H9 (cell line): ENCODE measurements at regions not wholly inside any gene's neighbourhood (a gene's known extent, or its start where the extent isn't known, plus 50 kb on each side); places are given as distances from the start of the nearest gene placed in this dataset.

Experiments used
- DNase-seq: peaks from one replicate; pipeline ENCODE4 v3.0.0-alpha.2; 2017
- H2AFZ ChIP-seq: one replicate; pipeline ENCODE4 v1.6.1; 2013; ENCODE audit warnings: mild to moderate bottlenecking, low read length, control low read depth, moderate library complexity
- H2AK5ac ChIP-seq: 2 replicates; pipeline ENCODE4 v1.6.1; 2013; ENCODE audit warnings: low read length, control low read depth, mixed read lengths; ENCODE audit not compliant: insufficient read length
- H2BK120ac ChIP-seq: one replicate; pipeline ENCODE4 v1.6.1; 2013; ENCODE audit warnings: low read depth, mild to moderate bottlenecking, low read length, control low read depth, inconsistent platforms; ENCODE audit not compliant: poor library complexity, severe bottlenecking
- H2BK12ac ChIP-seq: 2 replicates; pipeline ENCODE4 v1.6.1; 2013; ENCODE audit warnings: low read length, control low read depth, mixed read lengths, low read depth; ENCODE audit not compliant: insufficient read length
- H2BK15ac ChIP-seq: 2 replicates; pipeline ENCODE4 v1.6.1; 2013; ENCODE audit warnings: low read depth, low read length, control low read depth
- H2BK20ac ChIP-seq: one replicate; pipeline ENCODE4 v1.6.1; 2013; ENCODE audit warnings: low read depth, mild to moderate bottlenecking, low read length, control low read depth, inconsistent platforms; ENCODE audit not compliant: poor library complexity, severe bottlenecking
- H2BK5ac ChIP-seq: 2 replicates; pipeline ENCODE4 v1.6.1; 2013; ENCODE audit warnings: low read length, control low read depth, mixed read lengths; ENCODE audit not compliant: insufficient read length
- H3K14ac ChIP-seq: 2 replicates; pipeline ENCODE4 v1.6.1; 2013; ENCODE audit warnings: low read length, control low read depth; ENCODE audit not compliant: insufficient read depth
- H3K18ac ChIP-seq: 2 replicates; pipeline ENCODE4 v1.6.1; 2013; ENCODE audit warnings: low read depth, mild to moderate bottlenecking, mixed read lengths, low read length, control low read depth; ENCODE audit not compliant: insufficient read length
- H3K23ac ChIP-seq: 2 replicates; pipeline ENCODE4 v1.6.1; 2013; ENCODE audit warnings: low read length, control low read depth, mixed read lengths, low read depth; ENCODE audit not compliant: insufficient read length
- H3K23me2 ChIP-seq: 2 replicates; pipeline ENCODE4 v1.6.1; 2013; ENCODE audit warnings: low read depth, mild to moderate bottlenecking, mixed read lengths, low read length, control low read depth; ENCODE audit not compliant: insufficient read length, poor library complexity, severe bottlenecking
- H3K27ac ChIP-seq: 2 replicates; pipeline ENCODE4 v1.5.1; 2013; ENCODE audit warnings: low read length, control low read depth, mixed read lengths, low read depth; ENCODE audit not compliant: insufficient read length
- H3K27me3 ChIP-seq: 2 replicates; pipeline ENCODE4 v1.6.1; 2013; ENCODE audit warnings: low read length, control low read depth, inconsistent platforms; ENCODE audit not compliant: insufficient read depth
- H3K4ac ChIP-seq: 2 replicates; pipeline ENCODE4 v1.6.1; 2013; ENCODE audit warnings: low read depth, mild to moderate bottlenecking, control low read depth, inconsistent platforms, low read length, moderate library complexity
- H3K4me1 ChIP-seq: 2 replicates; pipeline ENCODE4 v1.6.1; 2013; ENCODE audit warnings: low read length, control low read depth, inconsistent platforms; ENCODE audit not compliant: insufficient read depth
- H3K4me2 ChIP-seq: 2 replicates; pipeline ENCODE4 v1.6.1; 2013; ENCODE audit warnings: low read length, control low read depth, mixed read lengths; ENCODE audit not compliant: insufficient read length, insufficient read depth
- H3K56ac ChIP-seq: 2 replicates; pipeline ENCODE4 v1.6.1; 2013; ENCODE audit warnings: low read depth, mild to moderate bottlenecking, mixed read lengths, low read length, control low read depth; ENCODE audit not compliant: insufficient read length
- H3K79me1 ChIP-seq: 2 replicates; pipeline ENCODE4 v1.6.1; 2013; ENCODE audit warnings: low read depth, mild to moderate bottlenecking, moderate library complexity, low read length, control low read depth, inconsistent platforms; ENCODE audit not compliant: insufficient read depth, poor library complexity, severe bottlenecking
- H3K79me2 ChIP-seq: 2 replicates; pipeline ENCODE4 v1.6.1; 2013; ENCODE audit warnings: low read length, control low read depth, inconsistent platforms; ENCODE audit not compliant: insufficient read depth
- H3K9ac ChIP-seq: 2 replicates; pipeline ENCODE4 v1.6.1; 2013; ENCODE audit warnings: low read length, control low read depth, mixed read lengths; ENCODE audit not compliant: insufficient read length; ENCODE audit errors: extremely low read depth
- H3K9me3 ChIP-seq: one replicate; pipeline ENCODE4 v1.6.1; 2013; ENCODE audit warnings: low read depth, low read length, inconsistent platforms; ENCODE audit not compliant: control insufficient read depth
- H3T11ph ChIP-seq: one replicate; pipeline ENCODE4 v1.6.1; 2013; ENCODE audit warnings: mild to moderate bottlenecking, low read length, control low read depth, inconsistent platforms
- H4K20me1 ChIP-seq: one replicate; pipeline ENCODE4 v1.6.1; 2013; ENCODE audit not compliant: control insufficient read depth, insufficient read length, insufficient read depth
- H4K5ac ChIP-seq: 2 replicates; pipeline ENCODE4 v1.6.1; 2013; ENCODE audit warnings: low read depth, mild to moderate bottlenecking, mixed read lengths, low read length, control low read depth; ENCODE audit not compliant: insufficient read length
- H4K8ac ChIP-seq: replicated peaks from 2 replicates; pipeline ENCODE4 v1.6.1; 2013; ENCODE audit warnings: low read length, control low read depth, mixed read lengths, low read depth; ENCODE audit not compliant: insufficient read length
- H4K91ac ChIP-seq: 2 replicates; pipeline ENCODE4 v1.6.1; 2013; ENCODE audit warnings: low read depth, mild to moderate bottlenecking, moderate library complexity, mixed read lengths, low read length, control low read depth; ENCODE audit not compliant: insufficient read length
- H3K27ac Mint-ChIP-seq, 3 experiments: 2 replicates in 2 of 3; 3 replicates in 1 of 3; pipeline ENCODE4 v1.8.0; 2020 to 2021; ENCODE audit warnings: mixed read lengths in 3 of 3, mild to moderate bottlenecking in 1 of 3, moderate library complexity in 1 of 3
- H3K27me3 Mint-ChIP-seq: 2 replicates; pipeline ENCODE4 v1.8.0; 2021; ENCODE audit warnings: low read depth, mild to moderate bottlenecking, moderate library complexity, mixed read lengths
- H3K36me3 Mint-ChIP-seq, 3 experiments: 2 replicates in 2 of 3; 3 replicates in 1 of 3; pipeline ENCODE4 v1.8.0; 2020 to 2021; ENCODE audit warnings: low read depth in 3 of 3, mixed read lengths in 3 of 3; ENCODE audit not compliant: insufficient read depth in 1 of 3
- H3K4me1 Mint-ChIP-seq, 2 experiments: 2 replicates each; pipeline ENCODE4 v1.8.0; 2020; ENCODE audit warnings: mixed read lengths in 2 of 2
- H3K4me3 Mint-ChIP-seq, 2 experiments: 2 replicates in 1 of 2; 3 replicates in 1 of 2; pipeline ENCODE4 v1.8.0; 2020 to 2021; ENCODE audit warnings: mild to moderate bottlenecking in 2 of 2, mixed read lengths in 2 of 2, moderate library complexity in 1 of 2
- H3K9me3 Mint-ChIP-seq, 2 experiments: 2 replicates in 1 of 2; 3 replicates in 1 of 2; pipeline ENCODE4 v1.8.0; 2020; ENCODE audit warnings: mild to moderate bottlenecking in 2 of 2, mixed read lengths in 2 of 2, moderate library complexity in 1 of 2
- WGBS: extraction: QIAGEN DNeasy Blood & Tissue Kit; methylation state at CpG from one replicate; pipeline ENCODE4 v1.1.7; 2013; ENCODE audit warnings: missing lambda C conversion rate, low lambda C conversion rate, mixed read lengths; ENCODE audit not compliant: insufficient read length; ENCODE audit errors: extremely low coverage; 5-methylcytosine and 5-hydroxymethylcytosine counted together
- TF ChIP-seq, protein P1 (sequence below): fragments of 200-600 bp; sonication (generic); conservative IDR thresholded peaks from 3 replicates; pipeline ENCODE4 v1.8.0; 2021; ENCODE audit warnings: antibody characterized with exemption, mild to moderate bottlenecking

DNA sequence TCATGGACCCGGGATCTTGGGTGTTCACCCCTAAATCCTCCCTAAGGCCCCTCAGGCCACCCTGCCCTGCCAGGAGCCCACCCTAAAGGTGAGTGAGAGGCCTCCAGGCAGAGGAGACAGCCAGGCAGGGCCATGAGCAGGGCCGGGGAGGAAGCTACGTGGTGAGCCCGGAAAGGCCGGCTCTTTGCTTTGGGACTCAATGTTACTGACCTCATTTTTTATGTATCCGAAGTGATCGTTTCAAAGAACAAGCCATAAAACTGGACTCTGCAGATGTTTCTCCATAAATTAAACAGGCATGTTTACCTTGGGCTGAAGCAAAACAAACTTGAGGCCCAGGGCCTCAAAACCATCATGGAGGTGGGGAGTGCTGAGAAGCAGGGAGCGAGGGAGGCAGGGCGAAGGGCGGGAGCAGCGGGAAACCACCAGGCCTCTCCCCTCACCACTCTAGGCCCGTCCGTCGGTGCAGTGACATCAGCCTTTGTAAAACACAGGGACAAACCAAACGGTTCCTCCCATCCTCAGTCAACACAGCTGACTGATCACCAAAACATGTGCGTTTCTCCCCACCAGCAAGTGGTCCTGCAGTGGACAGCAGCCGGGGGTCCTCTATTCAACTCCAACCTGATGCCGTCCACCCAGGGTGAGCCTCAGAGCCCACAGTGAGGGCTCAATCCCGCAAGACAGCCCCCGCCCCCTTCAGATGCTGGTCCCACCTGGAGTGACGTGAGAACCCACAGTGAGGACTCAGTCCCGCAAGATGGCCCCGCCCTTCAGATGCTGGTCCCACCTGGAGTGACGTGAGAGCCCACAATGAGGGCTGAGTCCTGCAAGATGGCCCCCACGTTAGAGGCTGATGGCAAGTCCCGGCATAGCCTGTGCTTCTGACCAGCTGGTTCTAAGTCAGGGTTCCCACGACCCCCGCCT, 102.9 kb upstream of the LRPAP1 start:
- Mint-ChIP-seq H3K4me1 (peaks cover 0 to 6% of the 10 kb centered on the region in 2 experiments; a peak in 2 of 4 replicates), H3K27me3 (peaks cover 34% of the 10 kb centered on the region), H3K4me3 (no peak overlapping the region), H3K27ac (no peak overlapping the region), H3K9me3 (peaks cover 13 to 15% of the 10 kb centered on the region in 2 experiments), H3K36me3 (peaks cover 0 to 7% (median 4%) of the 10 kb centered on the region in 3 experiments; a peak in 4 of 7 replicates)
- no peak overlapping the region for H2AFZ ChIP-seq
- H2AK5ac ChIP-seq, result no peak overlapping the region
- H2BK5ac ChIP-seq, result no peak overlapping the region
- no peak for DNase-seq
- no peaks in the 10 kb centered on the region for H3K9me3 ChIP-seq
- no peaks in the 10 kb centered on the region for H3K79me2 ChIP-seq
- H2BK20ac ChIP-seq, result no peak overlapping the region
- no peak overlapping the region for H3T11ph ChIP-seq
- no peak overlapping the region for H3K9ac ChIP-seq
- no peaks in the 10 kb centered on the region for H3K79me1 ChIP-seq
- no peaks in the 10 kb centered on the region for H3K4me1 ChIP-seq
- H3K27ac ChIP-seq, result no peak overlapping the region
- H3K23me2 ChIP-seq, result no peaks in the 10 kb centered on the region
- H3K56ac ChIP-seq, result no peak overlapping the region
- H3K14ac ChIP-seq, result no peak overlapping the region
- WGBS, result no CpG with 5 or more reads among the region's 28 CpGs
- H2BK12ac ChIP-seq, result no peak overlapping the region
- H3K23ac ChIP-seq, result no peak overlapping the region
- TF ChIP-seq, protein P1, sequence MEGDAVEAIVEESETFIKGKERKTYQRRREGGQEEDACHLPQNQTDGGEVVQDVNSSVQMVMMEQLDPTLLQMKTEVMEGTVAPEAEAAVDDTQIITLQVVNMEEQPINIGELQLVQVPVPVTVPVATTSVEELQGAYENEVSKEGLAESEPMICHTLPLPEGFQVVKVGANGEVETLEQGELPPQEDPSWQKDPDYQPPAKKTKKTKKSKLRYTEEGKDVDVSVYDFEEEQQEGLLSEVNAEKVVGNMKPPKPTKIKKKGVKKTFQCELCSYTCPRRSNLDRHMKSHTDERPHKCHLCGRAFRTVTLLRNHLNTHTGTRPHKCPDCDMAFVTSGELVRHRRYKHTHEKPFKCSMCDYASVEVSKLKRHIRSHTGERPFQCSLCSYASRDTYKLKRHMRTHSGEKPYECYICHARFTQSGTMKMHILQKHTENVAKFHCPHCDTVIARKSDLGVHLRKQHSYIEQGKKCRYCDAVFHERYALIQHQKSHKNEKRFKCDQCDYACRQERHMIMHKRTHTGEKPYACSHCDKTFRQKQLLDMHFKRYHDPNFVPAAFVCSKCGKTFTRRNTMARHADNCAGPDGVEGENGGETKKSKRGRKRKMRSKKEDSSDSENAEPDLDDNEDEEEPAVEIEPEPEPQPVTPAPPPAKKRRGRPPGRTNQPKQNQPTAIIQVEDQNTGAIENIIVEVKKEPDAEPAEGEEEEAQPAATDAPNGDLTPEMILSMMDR, result no peak
- H3K18ac ChIP-seq, result no peak overlapping the region
- H3K4ac ChIP-seq, result no peak overlapping the region
- no peaks in the 10 kb centered on the region for H3K27me3 ChIP-seq
- H2BK15ac ChIP-seq, result no peak overlapping the region
- H4K5ac ChIP-seq, result no peak overlapping the region
- H4K20me1 ChIP-seq, result no peaks in the 10 kb centered on the region
- no peak overlapping the region for H4K91ac ChIP-seq
- no peak overlapping the region for H4K8ac ChIP-seq
- no peak overlapping the region for H2BK120ac ChIP-seq
- no peak overlapping the region for H3K4me2 ChIP-seq
